ENCODE measurements at regions not wholly inside any gene's neighbourhood (a gene's known extent, or its start where the extent isn't known, plus 50 kb on each side); places are given as distances from the start of the nearest gene placed in this dataset.

DNA sequence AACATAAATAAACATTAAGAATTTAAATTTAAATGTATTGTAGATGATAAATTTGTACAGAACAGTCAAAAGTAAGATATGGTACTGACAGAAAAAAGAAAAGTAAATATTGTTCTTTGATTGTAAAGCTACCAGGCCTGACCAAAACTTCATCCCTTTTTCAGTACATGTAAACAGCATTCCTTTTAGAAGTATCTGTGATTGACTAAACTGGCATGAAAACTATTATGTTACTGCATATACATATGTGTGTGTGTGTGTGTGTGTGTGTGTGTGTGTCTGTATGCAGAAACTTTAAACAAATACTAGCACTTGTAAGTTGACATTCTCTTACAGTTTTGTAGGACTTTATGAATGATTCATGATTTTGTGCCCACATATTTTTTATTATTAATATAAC, 270.9 kb downstream of the C12orf50 start:
- no peak overlapping the region for H3K4me3 ChIP-seq
- H3K4me1 ChIP-seq: no peaks in the 10 kb centered on the region
- no peaks in the 10 kb centered on the region for H3K27me3 ChIP-seq (replicated peaks in 1 of 7)
- H3K36me3 ChIP-seq: no peaks in the 10 kb centered on the region
- DNase-seq: no peak
- intact Hi-C loops (cut with DNase I; ENCODE audit: low total_unique reads): no loop called here
- TF ChIP-seq POLR2A (IDR thresholded peaks at IDR 0.05) (no peak), CTCF (IDR thresholded peaks at IDR 0.05 in 8 of 11, conservative IDR thresholded peaks at IDR 0.05 in 3 of 11) (no peak), POLR2AphosphoS5 (IDR thresholded peaks at IDR 0.05) (no peak)
- H3K9me3 ChIP-seq: no peaks in the 10 kb centered on the region
- no peak overlapping the region for H3K27ac ChIP-seq

GRCh38 chr12:87756721-87757120, 272.5 kb downstream of the C12orf50 start:
- Histone ChIP-seq H3K4me3 (no peak overlapping the region), H3K9me3 (no peaks in the 10 kb centered on the region), H3K27me3 (replicated peaks in 1 of 7) (no peaks in the 10 kb centered on the region), H3K36me3 (no peaks in the 10 kb centered on the region), H3K27ac (no peak overlapping the region), H3K4me1 (no peaks in the 10 kb centered on the region)
- intact Hi-C loops (cut with DNase I; ENCODE audit: low total_unique reads): no loop called here
- no peak for DNase-seq
- 98 to 100% (median 99%) methylated on average over 3 of the region's 3 CpGs for WGBS, 5 donors
- TF ChIP-seq CTCF (IDR thresholded peaks at IDR 0.05 in 8 of 11, conservative IDR thresholded peaks at IDR 0.05 in 3 of 11) (no peak), POLR2A (IDR thresholded peaks at IDR 0.05) (no peak), POLR2AphosphoS5 (IDR thresholded peaks at IDR 0.05) (no peak)

GRCh38 chr12:87756111-87756510, 273.1 kb downstream of the C12orf50 start:
- H3K9me3 ChIP-seq: no peaks in the 10 kb centered on the region
- intact Hi-C loops (cut with DNase I; ENCODE audit: low total_unique reads): no loop called here
- no peaks in the 10 kb centered on the region for H3K36me3 ChIP-seq
- 75 to 86% (median 79%) methylated on average over 4 of the region's 4 CpGs for WGBS, 5 donors
- no peak for DNase-seq
- H3K4me1 ChIP-seq: no peaks in the 10 kb centered on the region
- H3K27me3 ChIP-seq (replicated peaks in 1 of 7): no peaks in the 10 kb centered on the region
- no peak for TF ChIP-seq CTCF (IDR thresholded peaks at IDR 0.05 in 8 of 11, conservative IDR thresholded peaks at IDR 0.05 in 3 of 11)
- TF ChIP-seq POLR2AphosphoS5 (IDR thresholded peaks at IDR 0.05): no peak
- TF ChIP-seq POLR2A (IDR thresholded peaks at IDR 0.05): no peak
- H3K27ac ChIP-seq: no peak overlapping the region
- H3K4me3 ChIP-seq: no peak overlapping the region

GRCh38 chr12:87728931-87729593, 300.1 kb downstream of the C12orf50 start:
- no peaks in the 10 kb centered on the region for H3K9me3 ChIP-seq
- TF ChIP-seq CTCF (IDR thresholded peaks at IDR 0.05 in 8 of 11, conservative IDR thresholded peaks at IDR 0.05 in 3 of 11) (no peak), POLR2A (IDR thresholded peaks at IDR 0.05) (no peak), POLR2AphosphoS5 (IDR thresholded peaks at IDR 0.05) (no peak)

More at GRCh38 chr12:87728931-87729593, 300.1 kb downstream of the C12orf50 start:
- WGBS, 5 donors: 91 to 99% (median 96%) methylated on average over 2 of the region's 2 CpGs
- Histone ChIP-seq H3K36me3 (no peaks in the 10 kb centered on the region), H3K27me3 (replicated peaks in 1 of 7) (no peaks in the 10 kb centered on the region), H3K4me3 (no peak overlapping the region), H3K4me1 (no peaks in the 10 kb centered on the region), H3K27ac (no peak overlapping the region)
- intact Hi-C loops (cut with DNase I; ENCODE audit: low total_unique reads): no loop called here
- no peak for DNase-seq
